Fibroblast of villous mesenchyme (primary cell): ENCODE measurements at regions not wholly inside any gene's neighbourhood (a gene's known extent, or its start where the extent isn't known, plus 50 kb on each side); places are given as distances from the start of the nearest gene placed in this dataset. TPM values are rescaled to one million over a fixed set of nuclear protein-coding genes. Genes with fewer than 3 reads are reported as not detected.

Experiments used
- DNase-seq: peaks from one replicate; pipeline ENCODE4 v3.0.0-alpha.2; 2010; ENCODE audit warnings: low read depth
- H3K4me3 ChIP-seq: 2 replicates; pipeline ENCODE4 v1.5.1; 2011; ENCODE audit warnings: low read depth, mild to moderate bottlenecking, low read length
- CTCF ChIP-seq: IDR thresholded peaks from 2 replicates; pipeline ENCODE4 v1.5.1; 2012; ENCODE audit warnings: low read depth, mild to moderate bottlenecking, low read length; ENCODE audit not compliant: insufficient read depth
- small RNA-seq: library from RNA; depleted of rRNA; stranded (forward); fragments of <200 nt; gene quantifications from one replicate; pipeline ENCODE3, GENCODE V24; 2012

- no peak for DNase-seq
- no peak overlapping the region for H3K4me3 ChIP-seq
- no peak for TF ChIP-seq CTCF
These were observed 71.5 kb upstream of the FOXG1 start for GRCh38 chr14:28695109-28695508.

- DNase-seq, result no peak
- no peak overlapping the region for H3K4me3 ChIP-seq
- no peak for TF ChIP-seq CTCF
These were observed 64.9 kb upstream of the FOXG1 start for GRCh38 chr14:28701733-28702132.

GRCh38 chr14:28703482-28703881, 63.1 kb upstream of the FOXG1 start:
- H3K4me3 ChIP-seq, result no peak overlapping the region
- TF ChIP-seq CTCF, result no peak
- no peak for DNase-seq

GRCh38 chr14:28704153-28704552, 62.4 kb upstream of the FOXG1 start:
- DNase-seq, result no peak
- TF ChIP-seq CTCF, result no peak
- no peak overlapping the region for H3K4me3 ChIP-seq

- DNase-seq, result no peak
- TF ChIP-seq CTCF, result no peak
These were observed 58.8 kb upstream of the FOXG1 start for GRCh38 chr14:28707814-28708213.

GRCh38 chr14:28709571-28710305, 56.8 kb upstream of the FOXG1 start:
- TF ChIP-seq CTCF, result no peak
- DNase-seq, result no peak
- no peak overlapping the region for H3K4me3 ChIP-seq

More at GRCh38 chr14:28707814-28708213, 58.8 kb upstream of the FOXG1 start:
- no peak overlapping the region for H3K4me3 ChIP-seq

Small RNA genes lying in the stretch of these regions (small RNA-seq; reads per million reads assigned to genes)
- gene EIF4A1P12 (not detected), gene MIR3171 (not detected), gene MIR4307 (not detected)
